Activated T-cell treated with anti-CD3 and anti-CD28 coated beads for 48 hours (primary cell): ENCODE measurements at regions not wholly inside any gene's neighbourhood (a gene's known extent, or its start where the extent isn't known, plus 50 kb on each side); places are given as distances from the start of the nearest gene placed in this dataset.
"Not testable (repeated sequence)": the region's sequence is repeated elsewhere in the genome, so short reads cannot be mapped to it uniquely, and the experiment has no call there.

Experiments used
- DNase-seq: peaks from one replicate; pipeline ENCODE4 v3.0.0-alpha.2; 2020; ENCODE audit warnings: low read depth

DNA sequence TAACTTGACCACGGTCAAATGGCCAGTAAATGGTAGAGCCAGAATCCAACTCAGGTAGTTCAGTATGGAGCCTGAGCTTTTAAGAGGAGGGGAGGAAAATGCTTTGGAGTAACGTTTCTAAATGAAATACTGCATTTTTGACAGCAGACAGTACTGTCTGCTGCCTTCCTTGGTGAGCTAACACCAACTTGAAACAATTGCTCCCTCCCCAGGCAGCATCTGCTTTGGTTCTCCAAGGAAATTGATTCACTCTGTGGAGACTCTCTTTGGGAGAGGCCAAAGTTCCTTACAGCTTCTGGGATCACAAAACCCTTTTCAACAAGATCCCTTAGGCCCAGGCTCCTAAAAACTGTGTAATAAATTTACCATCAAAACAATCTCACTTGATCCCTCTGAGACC, 75.2 kb upstream of the SSBP2 start:
- no peak for DNase-seq

DNA sequence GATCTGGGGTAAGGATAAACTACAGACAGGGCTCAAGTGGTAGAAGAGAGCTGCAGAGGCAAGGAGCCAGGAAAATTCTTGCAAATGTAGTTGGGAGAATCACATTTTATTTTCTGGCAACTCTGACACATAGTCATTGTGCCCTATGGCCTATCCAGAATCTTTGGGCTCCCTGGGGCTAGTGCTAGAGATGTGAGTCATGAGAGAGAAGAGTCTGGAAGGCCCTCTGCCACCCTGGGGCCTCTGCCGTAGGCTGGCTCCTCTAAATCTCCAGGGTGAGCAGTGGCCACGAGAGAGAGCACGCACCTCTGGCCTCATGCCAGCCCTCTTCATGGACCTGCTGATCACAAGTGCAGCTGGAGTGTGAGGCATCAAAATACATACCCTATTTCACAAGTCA, 74.3 kb upstream of the SSBP2 start:
- DNase-seq, result no peak

DNA sequence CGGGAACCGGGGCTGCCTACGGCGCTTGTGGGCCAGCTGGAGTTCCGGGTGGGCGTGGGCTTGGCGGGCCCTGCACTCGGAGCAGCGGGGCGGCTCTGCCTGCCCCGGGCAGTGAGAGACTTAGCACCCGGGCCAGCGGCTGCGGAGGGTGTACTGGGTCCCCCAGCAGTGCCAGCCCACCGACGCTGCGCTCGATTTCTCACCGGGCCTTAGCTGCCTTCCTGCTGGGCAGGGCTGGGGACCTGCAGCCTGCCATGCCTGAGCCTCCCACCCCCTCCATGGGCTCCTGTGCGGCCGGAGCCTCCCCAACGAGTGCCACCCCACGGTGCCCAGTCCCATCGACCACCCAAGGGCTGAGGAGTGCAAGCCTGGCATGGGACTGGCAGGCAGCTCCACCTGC, 72.8 kb upstream of the SSBP2 start:
- DNase-seq, result not testable (repeated sequence)

DNA sequence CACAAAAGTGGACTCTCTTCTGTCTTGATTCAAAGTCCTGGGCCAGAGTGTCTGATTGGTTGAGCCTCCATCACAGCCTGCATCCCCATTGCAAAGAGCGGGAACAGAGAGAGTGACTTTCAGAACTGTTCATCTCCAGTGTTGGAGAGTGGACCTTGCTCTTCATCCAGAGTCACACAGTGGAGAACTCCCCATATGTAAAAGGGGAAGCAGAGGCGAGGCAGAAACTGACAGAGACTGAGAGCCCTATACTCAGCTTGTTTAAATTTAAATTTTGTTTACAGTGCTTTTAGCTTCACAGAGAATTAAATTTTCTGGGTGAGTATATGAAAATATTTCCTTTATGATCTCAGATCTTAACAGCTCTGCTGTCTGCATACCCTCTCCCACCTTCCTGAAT, 70.0 kb upstream of the SSBP2 start:
- no peak for DNase-seq

DNA sequence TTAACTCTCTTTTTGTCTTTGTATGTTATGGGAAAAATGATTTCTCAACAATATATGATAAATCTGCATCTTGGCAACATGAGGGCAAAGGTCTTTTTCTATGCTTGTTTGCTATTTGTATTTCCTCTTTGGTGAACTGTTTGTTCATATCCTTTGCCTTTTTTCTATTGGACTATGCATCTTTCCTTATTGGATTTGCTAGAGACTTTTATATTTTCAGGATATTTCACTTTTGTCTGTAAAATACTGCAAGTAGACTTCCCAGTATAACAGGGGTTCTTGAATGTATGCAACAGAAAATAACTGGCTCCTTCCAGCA, 69.4 kb upstream of the SSBP2 start:
- DNase-seq, result no peak

DNA sequence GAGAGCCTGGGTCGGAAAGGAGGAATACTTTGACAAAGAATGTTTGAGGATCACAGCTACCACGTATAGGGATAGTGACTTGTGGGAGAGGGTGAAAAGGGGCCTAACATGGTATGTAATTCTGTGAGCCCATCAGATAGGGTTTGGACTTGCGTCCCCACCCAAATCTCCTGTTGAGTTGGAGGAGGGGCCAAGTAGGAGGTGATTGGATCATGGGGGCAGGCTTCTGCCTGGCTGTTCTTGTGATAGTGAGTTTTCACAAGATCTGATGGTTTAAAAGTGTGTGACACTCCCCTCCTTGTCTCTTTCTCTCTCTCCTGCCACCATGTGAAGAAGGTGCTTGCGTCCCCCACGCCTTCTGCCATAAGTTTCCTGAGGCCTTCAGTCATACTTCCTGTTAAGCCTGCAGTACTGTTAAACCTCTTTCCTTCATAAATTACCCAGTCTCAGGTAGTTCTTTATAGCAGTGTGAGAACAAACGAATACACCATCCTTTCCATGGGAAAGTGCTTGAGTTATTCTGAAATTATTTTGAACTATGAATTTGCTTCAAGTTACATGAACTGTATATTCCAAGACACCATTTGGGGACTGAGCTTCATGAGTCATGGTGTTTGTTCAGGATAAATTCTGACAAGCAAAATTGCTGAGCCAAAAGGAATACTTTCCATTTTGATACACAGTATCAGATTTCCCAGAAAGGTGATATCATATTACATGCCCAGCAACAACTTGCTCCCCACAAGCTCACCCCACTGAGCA, 68.8 kb upstream of the SSBP2 start:
- DNase-seq, result no peak

DNA sequence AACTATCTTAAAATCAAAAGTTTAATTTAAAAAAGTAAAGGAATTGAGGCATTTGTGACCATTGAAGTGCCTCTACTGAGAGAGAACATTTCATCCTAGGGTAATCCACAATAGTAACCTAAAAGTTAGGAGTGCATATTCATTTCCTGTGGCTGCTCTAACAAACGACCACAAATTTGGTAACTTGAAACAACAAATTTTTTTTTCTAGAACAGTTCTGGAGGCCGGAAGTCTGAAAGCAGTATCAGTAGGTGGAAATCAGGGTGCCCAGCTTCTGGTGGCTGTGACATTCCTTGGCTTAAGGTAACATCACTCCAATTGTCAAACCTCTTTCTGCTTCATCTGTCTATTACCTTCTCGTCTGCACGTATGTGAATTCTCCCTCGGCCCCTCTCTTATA, 67.1 kb upstream of the SSBP2 start:
- DNase-seq, result no peak

DNA sequence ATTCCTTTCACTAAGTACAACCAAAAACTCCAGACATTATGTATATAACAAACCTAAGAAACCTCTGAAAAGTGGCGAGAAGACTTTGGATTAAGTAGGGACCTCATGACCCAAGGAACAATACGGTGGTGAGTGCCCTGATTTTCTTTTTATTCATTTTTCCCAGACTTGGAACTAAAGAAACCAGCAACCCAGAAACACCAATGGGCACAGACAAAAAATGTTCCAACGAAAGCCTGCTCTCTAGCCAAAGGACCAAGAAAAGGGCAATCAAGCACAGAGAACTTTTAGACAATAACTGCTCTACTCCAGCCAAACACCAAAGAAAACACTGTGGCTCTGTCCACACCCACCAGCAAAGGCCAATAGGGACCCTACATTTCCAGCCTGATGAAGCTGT, 66.2 kb upstream of the SSBP2 start:
- DNase-seq, result no peak

DNA sequence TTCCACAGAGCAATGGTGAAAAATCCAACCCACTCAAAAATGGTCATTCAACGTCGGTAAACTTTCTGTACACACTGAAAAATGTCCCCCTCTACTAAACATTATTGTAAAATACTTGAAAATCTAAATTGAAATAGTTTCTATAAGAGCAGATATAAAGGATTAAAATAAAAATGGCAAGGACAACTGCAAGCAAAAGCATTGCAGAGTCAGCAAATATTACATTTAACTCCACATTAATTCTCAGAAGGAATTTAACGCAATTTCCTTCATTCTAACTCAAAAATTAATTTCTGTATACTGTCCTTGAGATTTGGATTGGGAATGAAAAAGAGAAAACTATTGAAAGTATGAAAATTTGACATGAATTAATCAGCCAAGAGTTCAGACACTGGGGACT, 64.4 kb upstream of the SSBP2 start:
- no peak for DNase-seq

DNA sequence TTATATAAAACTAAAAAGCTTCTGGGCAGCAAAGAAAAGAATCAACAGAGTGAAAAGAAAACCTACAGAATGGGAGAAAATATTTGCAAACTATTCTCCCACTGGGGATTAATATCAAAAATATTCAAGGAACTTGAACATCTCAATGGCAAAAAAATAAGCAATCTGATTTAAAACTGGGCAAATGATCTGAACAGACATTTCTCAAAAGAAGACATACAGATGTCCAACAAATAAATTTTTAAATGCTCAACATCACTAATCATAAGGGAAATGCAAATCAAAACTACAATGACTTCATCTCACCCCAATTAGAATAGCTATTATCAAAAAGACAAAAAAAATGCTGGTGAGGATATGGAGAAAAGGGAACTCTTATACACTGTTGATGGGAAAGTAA, 57.2 kb upstream of the SSBP2 start:
- DNase-seq, result no peak

DNA sequence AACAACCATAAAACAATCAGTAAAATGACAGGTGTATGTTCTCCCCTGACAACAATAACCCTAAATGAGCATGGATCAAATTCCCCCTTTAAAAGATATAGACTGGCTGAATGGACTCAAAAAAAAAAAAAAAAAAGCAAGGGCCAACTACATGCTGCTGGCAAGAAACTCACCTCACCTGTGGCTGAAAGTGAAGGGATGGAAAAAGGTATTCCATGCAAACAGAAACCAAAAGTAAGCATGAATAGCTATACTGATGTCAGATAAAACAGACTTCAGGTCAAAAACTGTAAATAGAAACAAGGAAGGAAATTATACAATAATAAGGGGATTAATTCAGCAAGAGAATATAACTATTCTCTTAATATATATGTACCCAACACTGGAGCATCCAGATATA, 54.2 kb upstream of the SSBP2 start:
- DNase-seq, result no peak

DNA sequence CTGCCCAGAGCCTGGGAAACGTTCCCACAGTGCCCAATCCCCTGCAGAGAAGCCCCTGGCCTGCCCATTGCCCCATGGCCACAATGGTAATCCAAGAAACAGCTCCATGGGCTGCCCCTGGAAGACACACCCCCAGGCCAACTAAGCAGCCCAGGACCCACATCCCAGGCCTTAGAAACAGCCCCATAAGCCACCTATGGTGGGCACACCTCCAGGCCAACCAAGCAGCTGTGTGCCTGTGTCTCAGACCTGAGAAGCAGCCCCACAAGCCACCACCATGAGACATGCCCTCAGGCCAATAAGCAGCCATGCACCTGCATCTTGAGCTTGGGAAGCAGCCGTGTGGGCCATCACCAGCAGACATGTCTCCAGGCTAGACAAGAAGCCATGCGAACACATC, 52.9 kb upstream of the SSBP2 start:
- no peak for DNase-seq

DNA sequence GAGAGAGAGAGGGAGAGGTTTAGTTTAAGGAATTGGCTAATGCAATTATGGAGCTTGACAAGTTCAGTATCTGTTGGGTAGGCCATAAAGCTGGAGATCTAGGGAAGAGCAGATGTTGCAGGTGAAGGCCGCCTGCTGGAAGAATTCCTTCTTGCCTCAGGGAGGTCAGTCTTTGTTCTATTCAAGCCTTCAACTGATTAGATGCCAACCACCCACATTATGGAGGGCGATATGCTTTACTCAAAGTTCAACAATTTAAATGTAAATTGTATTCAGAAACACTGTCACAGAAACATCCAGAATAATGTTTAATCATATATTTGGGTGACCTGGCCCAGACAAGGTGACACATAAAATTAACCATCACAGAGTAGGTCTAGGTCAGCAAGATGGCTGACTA, 51.7 kb upstream of the SSBP2 start:
- no peak for DNase-seq

DNA sequence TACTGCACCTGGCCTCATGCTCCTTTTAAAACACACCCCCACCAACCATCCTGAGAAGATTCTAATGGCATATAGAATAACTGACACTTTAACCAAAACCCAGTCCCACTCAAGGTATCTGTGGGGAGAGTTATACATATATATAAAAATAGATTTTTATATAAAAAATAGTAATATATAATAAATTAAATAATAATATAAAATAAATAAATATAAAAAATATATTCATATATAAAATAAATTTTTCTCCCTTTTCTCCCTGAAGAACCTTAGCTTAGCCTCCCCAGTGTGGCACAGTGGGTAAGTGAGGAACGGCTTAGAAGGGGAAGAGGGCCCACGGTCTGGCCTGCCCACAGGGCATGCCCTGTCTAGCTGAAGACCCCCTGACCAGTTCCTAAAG, 51.1 kb upstream of the SSBP2 start:
- no peak for DNase-seq

DNA sequence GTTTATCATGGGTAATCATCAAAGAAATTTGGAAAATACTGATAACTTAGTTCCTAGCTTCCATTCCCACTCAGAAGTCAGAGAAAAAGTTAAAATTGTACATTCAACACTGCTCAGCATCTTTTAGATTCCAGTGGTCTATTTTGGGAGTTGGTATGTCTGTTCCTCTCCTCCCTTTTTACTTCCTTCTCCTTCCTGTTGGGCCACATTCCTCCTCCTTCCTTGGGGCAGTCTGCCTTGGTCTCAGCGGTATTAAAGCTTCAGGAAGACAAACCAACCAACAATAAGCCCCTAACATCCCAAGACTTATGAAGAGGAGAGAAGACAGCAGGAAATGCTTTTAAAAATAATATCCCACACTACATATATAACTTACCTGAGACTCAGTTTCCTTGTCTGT, 49.9 kb upstream of the SSBP2 start:
- no peak for DNase-seq
